ENCODE measurements at regions not wholly inside any gene's neighbourhood (a gene's known extent, or its start where the extent isn't known, plus 50 kb on each side); places are given as distances from the start of the nearest gene placed in this dataset.
"Not testable (repeated sequence)": the region's sequence is repeated elsewhere in the genome, so short reads cannot be mapped to it uniquely, and the experiment has no call there.

GRCh38 chr2:16908656-16909055 lies 243.0 kb upstream of the CYRIA start:
- H3K4me3 Mint-ChIP-seq, result no peak overlapping the region
- TF ChIP-seq, protein P1, sequence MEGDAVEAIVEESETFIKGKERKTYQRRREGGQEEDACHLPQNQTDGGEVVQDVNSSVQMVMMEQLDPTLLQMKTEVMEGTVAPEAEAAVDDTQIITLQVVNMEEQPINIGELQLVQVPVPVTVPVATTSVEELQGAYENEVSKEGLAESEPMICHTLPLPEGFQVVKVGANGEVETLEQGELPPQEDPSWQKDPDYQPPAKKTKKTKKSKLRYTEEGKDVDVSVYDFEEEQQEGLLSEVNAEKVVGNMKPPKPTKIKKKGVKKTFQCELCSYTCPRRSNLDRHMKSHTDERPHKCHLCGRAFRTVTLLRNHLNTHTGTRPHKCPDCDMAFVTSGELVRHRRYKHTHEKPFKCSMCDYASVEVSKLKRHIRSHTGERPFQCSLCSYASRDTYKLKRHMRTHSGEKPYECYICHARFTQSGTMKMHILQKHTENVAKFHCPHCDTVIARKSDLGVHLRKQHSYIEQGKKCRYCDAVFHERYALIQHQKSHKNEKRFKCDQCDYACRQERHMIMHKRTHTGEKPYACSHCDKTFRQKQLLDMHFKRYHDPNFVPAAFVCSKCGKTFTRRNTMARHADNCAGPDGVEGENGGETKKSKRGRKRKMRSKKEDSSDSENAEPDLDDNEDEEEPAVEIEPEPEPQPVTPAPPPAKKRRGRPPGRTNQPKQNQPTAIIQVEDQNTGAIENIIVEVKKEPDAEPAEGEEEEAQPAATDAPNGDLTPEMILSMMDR (IDR thresholded peaks at IDR 0.05; ENCODE audit: unreplicated experiment in 3 of 3), result no peak
- H3K9me3 Mint-ChIP-seq, result peaks cover 6% of the 10 kb centered on the region
- H3K27me3 Mint-ChIP-seq (ENCODE audit: low read depth), result no peaks in the 10 kb centered on the region
- H3K36me3 Mint-ChIP-seq (ENCODE audit: low read depth), result no peaks in the 10 kb centered on the region
- no peaks in the 10 kb centered on the region for H3K4me1 Mint-ChIP-seq
- no peak overlapping the region for H3K27ac Mint-ChIP-seq

- H3K4me3 Mint-ChIP-seq, result no peak overlapping the region
- no peak overlapping the region for H3K27ac Mint-ChIP-seq
- H3K36me3 Mint-ChIP-seq (ENCODE audit: low read depth), result no peaks in the 10 kb centered on the region
- TF ChIP-seq, protein P1 (IDR thresholded peaks at IDR 0.05; ENCODE audit: unreplicated experiment in 3 of 3), result no peak
- H3K4me1 Mint-ChIP-seq, result no peaks in the 10 kb centered on the region
- H3K9me3 Mint-ChIP-seq, result peaks cover 6% of the 10 kb centered on the region
- H3K27me3 Mint-ChIP-seq (ENCODE audit: low read depth), result no peaks in the 10 kb centered on the region
These were observed 242.1 kb upstream of the CYRIA start for GRCh38 chr2:16907645-16908282.

GRCh38 chr2:16905325-16905724 lies 239.7 kb upstream of the CYRIA start:
- not testable (repeated sequence) for H3K9me3 Mint-ChIP-seq; H3K27me3 Mint-ChIP-seq (ENCODE audit: low read depth); H3K27ac Mint-ChIP-seq; H3K4me3 Mint-ChIP-seq; H3K4me1 Mint-ChIP-seq; H3K36me3 Mint-ChIP-seq (ENCODE audit: low read depth)

DNA sequence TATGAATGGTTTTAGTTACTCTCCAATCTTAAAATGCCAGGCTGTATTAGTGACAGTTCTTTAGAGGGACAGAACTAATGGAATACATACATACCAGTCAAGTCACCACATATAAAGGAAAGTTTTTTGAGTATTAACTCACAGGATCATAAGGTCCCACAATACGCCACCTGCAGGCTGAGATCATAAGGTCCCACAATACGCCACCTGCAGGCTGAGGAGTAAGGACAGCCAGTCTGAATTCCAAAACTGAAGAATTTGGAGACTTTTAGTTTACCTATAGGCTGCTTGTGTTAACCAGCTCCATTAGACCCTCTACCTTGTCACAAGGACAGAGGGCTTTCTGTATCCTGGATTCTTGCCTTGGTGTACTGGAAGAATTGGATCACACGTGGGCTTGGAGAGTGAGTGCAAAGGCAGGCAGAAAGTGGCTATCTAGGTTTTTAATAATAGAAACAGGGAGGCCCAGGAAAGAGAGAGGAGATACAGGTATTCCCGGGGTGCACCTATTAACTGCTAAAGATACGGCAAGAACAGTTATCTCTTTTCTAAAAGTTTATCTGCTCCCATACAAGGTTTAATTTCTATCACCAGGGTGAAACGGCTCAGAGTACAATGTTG lies 234.9 kb upstream of the CYRIA start:
- H3K36me3 Mint-ChIP-seq (ENCODE audit: low read depth), result no peaks in the 10 kb centered on the region
- TF ChIP-seq, protein P1 (IDR thresholded peaks at IDR 0.05; ENCODE audit: unreplicated experiment in 3 of 3), result peak; percentile 21 to 41 (median 27)
- H3K4me1 Mint-ChIP-seq, result no peaks in the 10 kb centered on the region
- no peak overlapping the region for H3K4me3 Mint-ChIP-seq
- H3K27ac Mint-ChIP-seq, result no peak overlapping the region
- peaks cover 6% of the 10 kb centered on the region for H3K9me3 Mint-ChIP-seq
- H3K27me3 Mint-ChIP-seq (ENCODE audit: low read depth), result no peaks in the 10 kb centered on the region

DNA sequence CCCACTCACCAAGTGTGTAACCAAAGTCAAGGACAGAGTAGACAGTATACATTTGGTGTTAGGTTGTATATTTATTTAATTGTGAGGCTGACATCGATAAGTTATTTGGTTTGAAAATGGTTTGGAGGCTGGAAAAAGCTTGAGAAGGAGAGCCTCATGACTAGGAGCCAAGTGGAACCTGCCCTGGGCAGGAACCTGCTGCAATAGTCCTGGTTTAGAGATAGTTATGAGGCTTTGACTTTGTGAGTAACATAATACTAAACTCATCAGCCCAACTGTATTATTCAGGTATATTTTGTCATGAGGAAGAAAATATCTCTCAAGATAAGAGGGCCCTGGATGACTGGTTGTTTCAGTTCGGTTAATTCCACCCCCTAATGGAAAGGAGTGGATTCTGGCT lies 234.3 kb upstream of the CYRIA start:
- H3K36me3 Mint-ChIP-seq (ENCODE audit: low read depth), result no peaks in the 10 kb centered on the region
- H3K4me3 Mint-ChIP-seq, result no peak overlapping the region
- TF ChIP-seq, protein P1 (IDR thresholded peaks at IDR 0.05; ENCODE audit: unreplicated experiment in 3 of 3), result no peak
- H3K27me3 Mint-ChIP-seq (ENCODE audit: low read depth), result no peaks in the 10 kb centered on the region
- H3K27ac Mint-ChIP-seq, result no peak overlapping the region
- peaks cover 6% of the 10 kb centered on the region for H3K9me3 Mint-ChIP-seq
- H3K4me1 Mint-ChIP-seq, result no peaks in the 10 kb centered on the region

GRCh38 chr2:16890081-16890480 lies 224.4 kb upstream of the CYRIA start:
- Mint-ChIP-seq H3K4me1 (no peaks in the 10 kb centered on the region), H3K27me3 (ENCODE audit: low read depth) (no peaks in the 10 kb centered on the region), H3K36me3 (ENCODE audit: low read depth) (no peaks in the 10 kb centered on the region), H3K9me3 (no peaks in the 10 kb centered on the region), H3K27ac (no peak overlapping the region), H3K4me3 (no peak overlapping the region)
- TF ChIP-seq, protein P1 (IDR thresholded peaks at IDR 0.05; ENCODE audit: unreplicated experiment in 3 of 3), result no peak
